Caki2 (cell line): ENCODE measurements at regions not wholly inside any gene's neighbourhood (a gene's known extent, or its start where the extent isn't known, plus 50 kb on each side); places are given as distances from the start of the nearest gene placed in this dataset.

Source experiments
- DNase-seq: peaks from one replicate; pipeline ENCODE4 v3.0.0-alpha.2; 2015; ENCODE audit warnings: low read depth
- in situ Hi-C: cut with HindIII; loops from 2 replicates; pipeline ENCODE4 v1.10.0; 2016; ENCODE audit warnings: low sequenced_read_pairs, low pct_unique_long_range_greater_than_20kb, mixed read lengths

DNA sequence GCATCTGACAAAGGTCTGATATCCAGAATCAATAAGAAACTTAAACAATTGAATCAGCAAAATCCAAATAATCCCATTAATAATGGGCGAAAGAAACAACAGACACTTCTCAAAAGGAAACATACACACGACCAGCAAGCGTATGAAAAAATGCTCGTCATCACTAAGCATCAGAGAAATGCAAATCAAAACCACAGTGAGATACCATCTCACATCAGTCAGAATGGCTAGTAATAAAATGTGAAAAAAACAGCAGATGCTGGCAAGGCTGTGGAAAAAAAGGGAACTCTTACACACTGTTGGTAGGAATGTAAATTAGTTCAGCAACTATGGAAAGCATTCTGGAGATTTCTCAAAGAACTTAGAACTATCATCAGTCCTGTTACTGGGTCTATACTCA is 496.7 kb downstream of the SH2D4B start:
- in situ Hi-C loops: no loop called here
- DNase-seq: no peak

- in situ Hi-C loops: no loop called here
- no peak for DNase-seq
Measured at GRCh38 chr10:81036257-81036656, 498.6 kb downstream of the SH2D4B start.

DNA sequence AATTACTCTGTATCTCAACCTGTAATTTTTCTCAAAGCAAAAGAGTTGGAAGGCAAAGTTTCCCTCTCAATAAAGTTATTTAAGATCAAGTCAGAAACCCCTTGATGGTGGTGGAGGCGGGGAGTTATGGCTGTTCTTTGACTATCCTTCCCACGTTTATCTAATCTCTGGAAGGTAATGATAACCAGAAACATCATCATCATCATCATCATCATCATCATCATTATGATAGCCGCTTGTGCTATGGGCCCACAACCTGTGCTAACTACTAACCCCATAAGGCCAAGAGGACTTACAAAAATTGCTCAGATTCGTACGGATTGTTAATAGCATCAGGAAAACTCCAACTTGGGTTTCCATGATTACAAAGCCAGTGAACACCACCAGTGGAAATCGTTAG is 502.3 kb downstream of the SH2D4B start:
- DNase-seq: no peak
- in situ Hi-C loops: no loop called here

- no peak for DNase-seq
- in situ Hi-C loops: no loop called here
Measured at GRCh38 chr10:81040940-81041339, 503.2 kb downstream of the SH2D4B start.

- DNase-seq: no peak
- in situ Hi-C loops: no loop called here
Measured at GRCh38 chr10:81042647-81043046, 504.9 kb downstream of the SH2D4B start.

DNA sequence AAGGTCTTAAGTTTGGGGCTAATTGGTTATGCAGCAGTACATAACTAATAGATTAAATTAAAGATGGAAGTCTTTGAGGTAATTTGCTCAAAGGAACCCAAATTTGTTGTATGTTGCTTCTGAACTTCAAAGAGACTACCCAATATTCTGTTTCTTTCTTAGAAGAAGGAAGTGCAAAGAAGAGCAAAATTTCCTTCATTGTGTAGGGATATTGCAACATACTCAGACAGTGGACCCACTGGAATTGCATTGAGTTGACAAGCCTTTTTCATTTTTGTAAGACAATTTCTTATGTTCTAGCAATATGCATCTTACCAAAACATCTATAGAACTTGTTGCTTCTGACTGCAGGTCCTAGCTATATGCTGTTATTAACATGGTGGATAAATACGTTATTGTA is 527.8 kb downstream of the SH2D4B start:
- in situ Hi-C loops: no loop called here

GRCh38 chr10:81068460-81068859 is 530.8 kb downstream of the SH2D4B start:
- no peak for DNase-seq
- in situ Hi-C loops: no loop called here

More for the DNA sequence above, 527.8 kb downstream of the SH2D4B start:
- DNase-seq: no peak

- in situ Hi-C loops: no loop called here
- no peak for DNase-seq
Measured at GRCh38 chr10:81071087-81071796, 533.5 kb downstream of the SH2D4B start.

DNA sequence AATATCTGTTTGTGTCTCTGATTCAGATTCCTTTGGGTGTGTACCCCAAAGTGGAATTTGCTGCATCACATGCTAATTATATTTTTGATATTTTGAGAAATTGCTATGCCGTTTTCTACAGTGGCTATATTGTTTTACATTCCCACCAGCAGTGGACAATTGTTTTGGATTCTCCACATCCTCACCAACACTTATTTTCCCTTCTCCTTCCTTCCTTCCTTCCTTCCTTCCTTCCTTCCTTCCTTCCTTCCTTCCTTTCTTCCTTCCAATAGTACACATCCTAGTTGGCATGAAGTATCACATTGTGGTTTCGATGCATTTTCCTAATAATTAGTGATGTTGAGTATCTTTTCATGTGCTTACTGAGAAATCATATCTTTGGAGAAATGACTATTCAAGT is 535.5 kb downstream of the SH2D4B start:
- no peak for DNase-seq
- in situ Hi-C loops: no loop called here

GRCh38 chr10:81081887-81082620 is 544.4 kb downstream of the SH2D4B start:
- DNase-seq: peak; percentile 7
- in situ Hi-C loops: no loop called here

- no peak for DNase-seq
- in situ Hi-C loops: no loop called here
Measured at GRCh38 chr10:81082621-81083376, 545.1 kb downstream of the SH2D4B start.

DNA sequence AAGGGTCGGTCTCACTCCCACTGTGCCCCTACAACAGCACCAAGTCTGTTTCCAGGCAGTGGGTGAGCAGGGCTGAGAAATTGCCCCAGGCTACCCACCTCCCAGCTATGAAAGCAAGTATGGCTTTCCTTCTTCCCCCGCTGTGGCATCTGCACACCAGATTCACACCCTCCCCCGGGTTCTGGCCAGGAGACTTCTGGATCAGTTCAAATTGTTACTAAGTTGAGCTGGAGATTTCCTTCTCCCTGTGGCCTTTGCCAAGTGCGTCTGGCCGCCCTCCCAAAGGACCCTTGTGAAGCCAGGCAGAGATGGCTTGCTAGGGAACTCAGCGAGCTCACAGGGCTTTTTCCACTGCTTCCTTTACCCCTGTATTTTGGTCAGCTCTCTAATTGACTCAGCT is 555.4 kb downstream of the SH2D4B start:
- in situ Hi-C loops: no loop called here
- no peak for DNase-seq

DNA sequence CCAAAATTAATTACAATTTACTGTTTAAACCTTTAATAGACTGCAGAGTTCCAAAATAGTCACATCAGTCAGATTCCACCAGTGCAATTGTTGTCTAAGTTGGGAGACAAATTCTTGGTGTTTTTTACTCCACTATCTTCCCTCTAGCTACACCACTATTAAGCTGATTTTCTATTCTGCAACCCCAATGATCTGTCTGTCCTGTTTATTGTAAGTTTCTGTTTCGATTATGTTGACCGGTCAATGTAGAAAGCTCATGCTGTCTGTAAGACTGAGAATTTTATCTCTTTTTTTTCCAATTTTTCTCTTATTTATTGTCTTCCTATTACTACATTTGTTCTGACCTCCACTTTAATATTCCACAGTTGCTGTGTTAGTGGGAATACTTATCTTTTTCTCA is 557.5 kb downstream of the SH2D4B start:
- in situ Hi-C loops: no loop called here
- DNase-seq: no peak

GRCh38 chr10:81096558-81096957 is 558.9 kb downstream of the SH2D4B start:
- DNase-seq: no peak
- in situ Hi-C loops: no loop called here

GRCh38 chr10:81101062-81101461 is 563.4 kb downstream of the SH2D4B start:
- in situ Hi-C loops: no loop called here
- no peak for DNase-seq

- no peak for DNase-seq
- in situ Hi-C loops: no loop called here
Measured at GRCh38 chr10:81104494-81104893, 566.8 kb downstream of the SH2D4B start.

DNA sequence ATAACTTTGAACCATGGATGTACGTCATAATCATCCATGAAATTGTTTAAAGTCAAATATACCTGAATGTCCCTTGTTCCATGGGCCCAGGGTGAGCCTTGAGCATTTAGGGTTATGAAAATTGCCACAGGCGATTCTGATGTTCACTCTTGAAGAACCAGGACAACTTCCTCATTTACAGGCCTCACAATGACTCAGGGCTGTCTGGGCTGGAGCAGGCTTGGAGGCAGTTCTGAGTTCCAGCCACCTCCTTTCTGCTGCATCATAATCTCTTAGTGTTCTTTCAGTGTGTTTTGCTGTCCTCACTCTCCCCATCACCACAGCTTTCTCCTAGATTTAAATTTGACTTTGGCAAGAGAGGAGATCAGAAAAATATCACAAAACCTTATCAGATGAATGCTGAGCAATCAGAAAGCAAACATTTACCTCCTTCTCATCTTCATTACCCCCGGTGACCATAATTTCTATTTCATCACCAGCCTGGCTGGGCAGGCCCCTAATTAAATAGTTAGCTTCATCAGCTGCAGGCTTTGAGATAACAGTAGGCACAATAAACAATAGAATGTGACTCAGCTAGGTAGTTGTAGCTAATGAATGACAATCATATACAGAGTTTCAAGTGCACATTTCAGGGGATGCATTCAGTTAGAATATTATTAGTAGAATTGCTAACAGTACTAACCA is 571.0 kb downstream of the SH2D4B start:
- in situ Hi-C loops: no loop called here
- DNase-seq: peak; percentile 85

GRCh38 chr10:81109200-81109752 is 571.6 kb downstream of the SH2D4B start:
- in situ Hi-C loops: no loop called here

More at GRCh38 chr10:81109200-81109752, 571.6 kb downstream of the SH2D4B start:
- DNase-seq: no peak
